Suppressor macrophage treated with lipopolysaccharide for 1 hour (primary cell): ENCODE measurements at regions not wholly inside any gene's neighbourhood (a gene's known extent, or its start where the extent isn't known, plus 50 kb on each side); places are given as distances from the start of the nearest gene placed in this dataset.

ENCODE experiments used
- DNase-seq, 3 donors: peaks; one replicate each; pipeline ENCODE4 v3.0.0-alpha.2; 2020 to 2022

- DNase-seq, result no peak
These were observed 103.1 kb downstream of the FAS start for GRCh38 chr10:89093728-89094127.

- DNase-seq, result no peak
These were observed 102.4 kb downstream of the FAS start for GRCh38 chr10:89092981-89093380.

GRCh38 chr10:89092439-89092838, 101.8 kb downstream of the FAS start:
- DNase-seq, result no peak

GRCh38 chr10:89091496-89091895, 100.9 kb downstream of the FAS start:
- DNase-seq, result peak in 2 of 3 donors; percentile 50 to 54

GRCh38 chr10:89090756-89091445, 100.3 kb downstream of the FAS start:
- peak; percentile 34 to 74 (median 68) for DNase-seq

- DNase-seq, result peak; percentile 74 to 94 (median 83)
These were observed 96.4 kb downstream of the FAS start for GRCh38 chr10:89086801-89087521.

- DNase-seq, result peak; percentile 72 to 87 (median 83)
These were observed 94.6 kb downstream of the FAS start for GRCh38 chr10:89085153-89085552.

GRCh38 chr10:89082086-89082485, 91.5 kb downstream of the FAS start:
- DNase-seq, result no peak

- DNase-seq, result no peak
These were observed 90.1 kb downstream of the FAS start for GRCh38 chr10:89080660-89081059.

- DNase-seq, result peak in 1 of 3 donors; percentile 17
These were observed 89.4 kb downstream of the FAS start for GRCh38 chr10:89079961-89080360.

- no peak for DNase-seq
These were observed 88.4 kb downstream of the FAS start for GRCh38 chr10:89078724-89079672.

- no peak for DNase-seq
These were observed 85.5 kb downstream of the FAS start for GRCh38 chr10:89076120-89076519.

- DNase-seq, result no peak
These were observed 85.0 kb downstream of the FAS start for GRCh38 chr10:89075631-89076030.

- no peak for DNase-seq
These were observed 83.5 kb downstream of the FAS start for GRCh38 chr10:89074120-89074519.

- DNase-seq, result no peak
These were observed 83.1 kb downstream of the FAS start for GRCh38 chr10:89073719-89074118.

- DNase-seq, result no peak
These were observed 79.0 kb downstream of the FAS start for GRCh38 chr10:89069589-89069988.
